ENCODE measurements at regions not wholly inside any gene's neighbourhood (a gene's known extent, or its start where the extent isn't known, plus 50 kb on each side); places are given as distances from the start of the nearest gene placed in this dataset.

GRCh38 chr15:31448635-31448979 lies 122.0 kb downstream of the KLF13 start:
- no peak overlapping the region for H3K4me3 ChIP-seq (ENCODE audit: low read length)
- no peaks in the 10 kb centered on the region for H3K79me1 ChIP-seq (ENCODE audit: low read length)
- no peak overlapping the region for H3K4ac ChIP-seq (ENCODE audit: low read depth, low read length)
- H3K9ac ChIP-seq (ENCODE audit: low read length), result no peak overlapping the region
- no peak overlapping the region for H2BK15ac ChIP-seq (replicated peaks; ENCODE audit: low read depth)
- no peak overlapping the region for H4K5ac ChIP-seq (ENCODE audit: low read length)
- no peak overlapping the region for H2BK120ac ChIP-seq (ENCODE audit: low read depth, low read length)
- no peaks in the 10 kb centered on the region for H3K27me3 ChIP-seq (ENCODE audit: insufficient read depth, low read length, poor library complexity)
- H3K36me3 ChIP-seq (ENCODE audit: control insufficient read depth, insufficient read depth, low read length), result no peaks in the 10 kb centered on the region
- H3K23ac ChIP-seq (ENCODE audit: low read length), result no peak overlapping the region
- no peak overlapping the region for H3K27ac ChIP-seq (ENCODE audit: low read depth, low read length)
- H3K4me1 ChIP-seq (ENCODE audit: control insufficient read depth, low read depth, low read length), result no peaks in the 10 kb centered on the region
- no peaks in the 10 kb centered on the region for H3K79me2 ChIP-seq (ENCODE audit: control insufficient read depth, insufficient read depth, low read length)
- DNase-seq, result no peak
- no peak overlapping the region for H3K56ac ChIP-seq (ENCODE audit: low read length)
- H4K8ac ChIP-seq (ENCODE audit: low read depth, low read length), result no peak overlapping the region
- WGBS (ENCODE audit: extremely low coverage, insufficient coverage, low lambda C conversion rate), result no CpG with 5 or more reads among the region's 5 CpGs
- H3K4me2 ChIP-seq (ENCODE audit: low read length), result no peak overlapping the region
- no peak overlapping the region for H2BK5ac ChIP-seq (ENCODE audit: low read length)
- no peak overlapping the region for H3K18ac ChIP-seq (ENCODE audit: low read length)
- no peak overlapping the region for H2AK5ac ChIP-seq (ENCODE audit: low read length)

GRCh38 chr15:31452595-31453557 lies 126.2 kb downstream of the KLF13 start:
- Histone ChIP-seq H3K4me2 (ENCODE audit: low read length) (no peak overlapping the region), H4K5ac (ENCODE audit: low read length) (no peak overlapping the region), H3K79me2 (ENCODE audit: control insufficient read depth, insufficient read depth, low read length) (no peaks in the 10 kb centered on the region), H3K79me1 (ENCODE audit: low read length) (no peaks in the 10 kb centered on the region), H3K36me3 (ENCODE audit: control insufficient read depth, insufficient read depth, low read length) (no peaks in the 10 kb centered on the region), H3K4me3 (ENCODE audit: low read length) (no peak overlapping the region), H3K27ac (ENCODE audit: low read depth, low read length) (no peak overlapping the region), H3K4me1 (ENCODE audit: control insufficient read depth, low read depth, low read length) (no peaks in the 10 kb centered on the region), H2BK15ac (replicated peaks; ENCODE audit: low read depth) (no peak overlapping the region), H4K8ac (ENCODE audit: low read depth, low read length) (no peak overlapping the region), H3K9ac (ENCODE audit: low read length) (no peak overlapping the region), H3K18ac (ENCODE audit: low read length) (no peak overlapping the region), H3K23ac (ENCODE audit: low read length) (no peak overlapping the region), H3K56ac (ENCODE audit: low read length) (no peak overlapping the region), H2AK5ac (ENCODE audit: low read length) (no peak overlapping the region), H3K4ac (ENCODE audit: low read depth, low read length) (no peak overlapping the region), H2BK5ac (ENCODE audit: low read length) (no peak overlapping the region), H3K27me3 (ENCODE audit: insufficient read depth, low read length, poor library complexity) (no peaks in the 10 kb centered on the region), H2BK120ac (ENCODE audit: low read depth, low read length) (no peak overlapping the region)
- WGBS (ENCODE audit: extremely low coverage, insufficient coverage, low lambda C conversion rate), result no CpG with 5 or more reads among the region's 36 CpGs
- DNase-seq, result no peak

GRCh38 chr15:31453558-31454318 lies 127.1 kb downstream of the KLF13 start:
- WGBS (ENCODE audit: extremely low coverage, insufficient coverage, low lambda C conversion rate), result no CpG with 5 or more reads among the region's 29 CpGs
- no peaks in the 10 kb centered on the region for H3K27me3 ChIP-seq (ENCODE audit: insufficient read depth, low read length, poor library complexity)
- H2BK120ac ChIP-seq (ENCODE audit: low read depth, low read length), result no peak overlapping the region
- no peak overlapping the region for H2BK15ac ChIP-seq (replicated peaks; ENCODE audit: low read depth)
- no peak overlapping the region for H3K4ac ChIP-seq (ENCODE audit: low read depth, low read length)
- H3K18ac ChIP-seq (ENCODE audit: low read length), result no peak overlapping the region
- no peak overlapping the region for H2BK5ac ChIP-seq (ENCODE audit: low read length)
- H3K23ac ChIP-seq (ENCODE audit: low read length), result no peak overlapping the region
- no peaks in the 10 kb centered on the region for H3K4me1 ChIP-seq (ENCODE audit: control insufficient read depth, low read depth, low read length)
- H3K4me3 ChIP-seq (ENCODE audit: low read length), result no peak overlapping the region
- no peak overlapping the region for H2AK5ac ChIP-seq (ENCODE audit: low read length)
- no peak overlapping the region for H3K4me2 ChIP-seq (ENCODE audit: low read length)
- H4K5ac ChIP-seq (ENCODE audit: low read length), result no peak overlapping the region
- H3K79me2 ChIP-seq (ENCODE audit: control insufficient read depth, insufficient read depth, low read length), result no peaks in the 10 kb centered on the region
- no peaks in the 10 kb centered on the region for H3K36me3 ChIP-seq (ENCODE audit: control insufficient read depth, insufficient read depth, low read length)
- no peak overlapping the region for H3K56ac ChIP-seq (ENCODE audit: low read length)
- DNase-seq, result no peak
- H3K79me1 ChIP-seq (ENCODE audit: low read length), result no peaks in the 10 kb centered on the region
- H3K9ac ChIP-seq (ENCODE audit: low read length), result no peak overlapping the region
- H3K27ac ChIP-seq (ENCODE audit: low read depth, low read length), result no peak overlapping the region
- H4K8ac ChIP-seq (ENCODE audit: low read depth, low read length), result no peak overlapping the region

- Histone ChIP-seq H3K79me1 (ENCODE audit: low read length) (no peaks in the 10 kb centered on the region), H3K23ac (ENCODE audit: low read length) (no peak overlapping the region), H3K4me2 (ENCODE audit: low read length) (no peak overlapping the region), H2BK120ac (ENCODE audit: low read depth, low read length) (no peak overlapping the region), H2BK5ac (ENCODE audit: low read length) (no peak overlapping the region), H3K9ac (ENCODE audit: low read length) (no peak overlapping the region), H3K79me2 (ENCODE audit: control insufficient read depth, insufficient read depth, low read length) (no peaks in the 10 kb centered on the region), H3K4me1 (ENCODE audit: control insufficient read depth, low read depth, low read length) (no peaks in the 10 kb centered on the region), H3K4ac (ENCODE audit: low read depth, low read length) (no peak overlapping the region), H3K56ac (ENCODE audit: low read length) (no peak overlapping the region), H3K18ac (ENCODE audit: low read length) (no peak overlapping the region), H4K8ac (ENCODE audit: low read depth, low read length) (no peak overlapping the region), H4K5ac (ENCODE audit: low read length) (no peak overlapping the region), H2BK15ac (replicated peaks; ENCODE audit: low read depth) (no peak overlapping the region), H3K27me3 (ENCODE audit: insufficient read depth, low read length, poor library complexity) (no peaks in the 10 kb centered on the region), H3K36me3 (ENCODE audit: control insufficient read depth, insufficient read depth, low read length) (no peaks in the 10 kb centered on the region), H3K27ac (ENCODE audit: low read depth, low read length) (no peak overlapping the region), H2AK5ac (ENCODE audit: low read length) (no peak overlapping the region), H3K4me3 (ENCODE audit: low read length) (no peak overlapping the region)
- WGBS (ENCODE audit: extremely low coverage, insufficient coverage, low lambda C conversion rate), result no CpG with 5 or more reads among the region's 1 CpG
- DNase-seq, result peak; percentile 48
Observed at GRCh38 chr15:31455499-31455898, 128.9 kb downstream of the KLF13 start.

GRCh38 chr15:31456354-31457060 lies 129.9 kb downstream of the KLF13 start:
- Histone ChIP-seq H2BK120ac (ENCODE audit: low read depth, low read length) (no peak overlapping the region), H3K79me1 (ENCODE audit: low read length) (no peaks in the 10 kb centered on the region), H3K27ac (ENCODE audit: low read depth, low read length) (no peak overlapping the region), H3K18ac (ENCODE audit: low read length) (no peak overlapping the region), H4K8ac (ENCODE audit: low read depth, low read length) (no peak overlapping the region), H3K4me3 (ENCODE audit: low read length) (no peak overlapping the region), H3K4me1 (ENCODE audit: control insufficient read depth, low read depth, low read length) (no peaks in the 10 kb centered on the region), H3K4ac (ENCODE audit: low read depth, low read length) (no peak overlapping the region), H3K79me2 (ENCODE audit: control insufficient read depth, insufficient read depth, low read length) (no peaks in the 10 kb centered on the region), H3K56ac (ENCODE audit: low read length) (no peak overlapping the region), H3K27me3 (ENCODE audit: insufficient read depth, low read length, poor library complexity) (no peaks in the 10 kb centered on the region), H2BK15ac (replicated peaks; ENCODE audit: low read depth) (no peak overlapping the region), H3K9ac (ENCODE audit: low read length) (no peak overlapping the region), H2BK5ac (ENCODE audit: low read length) (no peak overlapping the region), H2AK5ac (ENCODE audit: low read length) (no peak overlapping the region), H3K23ac (ENCODE audit: low read length) (no peak overlapping the region), H3K36me3 (ENCODE audit: control insufficient read depth, insufficient read depth, low read length) (no peaks in the 10 kb centered on the region), H3K4me2 (ENCODE audit: low read length) (no peak overlapping the region), H4K5ac (ENCODE audit: low read length) (no peak overlapping the region)
- DNase-seq, result no peak
- no CpG with 5 or more reads among the region's 8 CpGs for WGBS (ENCODE audit: extremely low coverage, insufficient coverage, low lambda C conversion rate)
